ENCODE measurements at regions not wholly inside any gene's neighbourhood (a gene's known extent, or its start where the extent isn't known, plus 50 kb on each side); places are given as distances from the start of the nearest gene placed in this dataset.

DNA sequence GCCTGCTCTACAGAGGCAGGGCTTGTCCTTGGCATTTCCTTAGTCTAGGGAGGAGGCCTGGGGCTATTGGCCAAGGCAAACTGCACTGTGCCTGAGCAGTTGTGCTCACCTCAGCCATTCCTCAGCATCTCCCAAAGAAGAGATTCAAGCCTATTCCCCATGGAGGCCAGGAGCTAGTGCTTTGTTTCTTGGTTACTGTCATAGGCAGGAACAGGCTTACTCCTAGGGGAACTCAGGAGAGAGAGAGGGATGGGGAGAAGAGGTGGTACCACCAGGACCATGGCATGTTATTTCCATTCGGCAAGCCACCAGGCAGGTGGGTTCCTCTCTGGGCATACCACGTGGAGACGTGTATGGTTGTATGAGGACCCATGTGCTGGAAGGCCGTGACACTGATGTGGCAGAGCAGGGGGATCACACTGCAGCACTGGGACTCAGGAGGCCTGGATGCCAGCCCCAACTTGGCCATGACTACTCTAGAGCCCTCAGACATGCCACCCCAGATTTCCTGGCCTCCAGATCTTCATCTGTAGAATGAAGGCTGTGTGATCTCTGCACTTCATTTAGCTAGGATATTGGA, 233.7 kb downstream of the LOXHD1 start:
- TF ChIP-seq POLR2A (IDR thresholded peaks at IDR 0.05) (no peak), CTCF (IDR thresholded peaks at IDR 0.05 in 4 of 5, conservative IDR thresholded peaks at IDR 0.05 in 1 of 5) (no peak)
